SH-SY5Y (cell line): ENCODE measurements at regions not wholly inside any gene's neighbourhood (a gene's known extent, or its start where the extent isn't known, plus 50 kb on each side); places are given as distances from the start of the nearest gene placed in this dataset.

Source experiments
- GATA2 ChIP-seq: IDR thresholded peaks from 2 replicates; pipeline ENCODE4 v1.6.1; 2011; ENCODE audit warnings: mild to moderate bottlenecking, low read depth, low read length
- GATA3 ChIP-seq: IDR thresholded peaks from 2 replicates; pipeline ENCODE4 v1.6.1; 2011; ENCODE audit warnings: low read depth, mild to moderate bottlenecking, low read length, moderate library complexity

DNA sequence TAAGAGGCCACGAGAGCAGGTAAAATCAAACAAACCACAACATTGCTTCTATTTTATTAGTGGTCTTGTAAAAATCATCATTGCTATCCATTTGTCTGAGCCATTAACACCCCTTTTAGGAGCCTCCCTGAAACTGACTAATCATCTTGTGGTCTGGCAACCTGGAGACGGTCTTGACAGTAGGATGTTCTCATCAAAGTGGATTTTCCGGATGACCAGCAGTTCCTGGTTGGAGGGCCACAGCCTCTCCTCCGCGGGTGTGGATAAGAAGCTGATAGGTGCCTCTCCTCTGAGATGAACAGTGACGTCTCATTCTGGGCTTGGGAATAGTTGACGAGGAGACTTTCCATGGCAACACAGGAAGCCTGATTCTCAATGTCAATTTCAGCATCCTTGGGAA is 490.7 kb downstream of the TYW1 start:
- TF ChIP-seq GATA2 = no peak
- TF ChIP-seq GATA3 = no peak

- no peak for TF ChIP-seq GATA3
- TF ChIP-seq GATA2 = no peak
Measured at GRCh38 chr7:67489881-67490280, 493.2 kb downstream of the TYW1 start.

GRCh38 chr7:67493366-67493765 is 496.7 kb downstream of the TYW1 start:
- no peak for TF ChIP-seq GATA3
- no peak for TF ChIP-seq GATA2

- TF ChIP-seq GATA3 = no peak
- TF ChIP-seq GATA2 = no peak
Measured at GRCh38 chr7:67496589-67496988, 500.0 kb downstream of the TYW1 start.

DNA sequence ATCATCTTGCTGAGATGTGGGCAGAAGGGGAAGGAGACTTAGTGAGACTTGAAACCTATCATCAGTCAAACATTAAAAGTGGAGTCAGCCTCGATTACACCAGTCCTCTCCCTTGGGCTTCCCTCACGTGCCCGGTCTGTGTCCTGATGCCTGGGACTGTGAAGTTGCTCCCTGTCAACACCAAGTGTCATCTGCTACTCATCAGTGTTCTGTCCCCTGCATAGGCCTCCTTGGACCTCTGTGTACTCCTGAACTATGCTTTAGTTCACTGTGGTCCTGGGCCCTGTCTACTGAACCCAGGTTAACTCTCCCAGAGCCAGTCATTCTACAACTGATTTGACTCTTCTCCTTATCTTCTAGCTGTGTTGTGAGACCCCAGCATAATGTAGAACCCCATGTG is 506.3 kb downstream of the TYW1 start:
- TF ChIP-seq GATA2 (no peak), GATA3 (no peak)

DNA sequence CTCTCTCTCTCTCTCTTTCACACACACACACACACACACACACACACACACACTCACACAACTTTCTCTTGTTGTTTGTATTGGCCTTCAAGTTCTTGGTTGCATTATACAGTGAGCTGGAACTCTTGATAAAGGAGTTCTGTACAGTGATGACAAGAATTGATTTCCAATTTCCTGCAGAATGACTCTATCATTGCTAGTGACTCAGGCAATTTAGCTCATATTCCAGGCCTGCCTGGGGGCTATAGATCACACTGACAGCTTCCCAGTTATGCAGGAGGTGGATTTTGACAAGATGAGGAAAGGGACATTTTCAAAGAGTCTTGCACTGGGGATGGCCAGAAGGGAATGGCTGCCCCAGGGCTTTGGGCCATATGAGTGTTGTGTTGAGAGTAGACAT is 508.8 kb downstream of the TYW1 start:
- TF ChIP-seq GATA2 = no peak
- no peak for TF ChIP-seq GATA3

DNA sequence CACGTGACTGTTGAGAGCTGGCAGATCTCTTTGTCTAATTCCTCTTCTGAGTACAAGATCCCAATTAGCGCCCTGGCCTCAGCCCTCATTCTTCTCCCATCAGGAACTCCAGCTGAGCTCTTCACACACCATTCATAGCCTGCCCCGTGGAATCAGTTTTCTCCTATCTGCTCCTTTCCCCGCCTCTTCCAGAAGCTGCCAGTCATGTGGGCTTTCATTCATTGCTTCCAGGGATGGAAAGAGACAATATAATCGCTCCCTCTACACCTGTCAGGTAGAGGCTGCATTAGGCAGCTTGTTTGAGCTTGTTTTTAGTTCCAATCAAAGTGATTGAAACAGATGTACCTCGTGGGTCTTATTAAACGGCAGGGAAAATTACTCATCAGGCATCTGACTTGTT is 515.8 kb downstream of the TYW1 start:
- TF ChIP-seq GATA2 (no peak), GATA3 (no peak)

DNA sequence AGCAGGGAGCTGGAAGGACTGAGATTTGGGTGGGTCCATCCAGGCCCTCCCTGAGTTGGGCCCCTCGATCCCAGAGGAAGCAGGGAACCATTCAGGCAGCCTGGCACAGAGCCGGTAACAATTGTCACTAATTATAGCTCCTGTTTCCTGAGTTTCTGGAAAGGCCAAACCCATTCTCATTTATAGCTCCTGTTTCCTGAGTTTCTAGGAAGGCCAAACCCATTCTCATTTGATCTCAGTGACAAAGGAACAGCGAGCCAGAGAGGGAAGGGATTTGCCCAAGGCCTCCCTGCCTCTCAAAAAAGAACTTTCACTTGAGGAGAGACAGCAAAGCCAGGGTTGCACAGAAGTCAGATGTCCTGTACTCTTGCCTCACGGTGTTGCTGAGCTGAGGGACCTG is 521.9 kb downstream of the TYW1 start:
- TF ChIP-seq GATA2 = no peak
- no peak for TF ChIP-seq GATA3

- TF ChIP-seq GATA3 (no peak), GATA2 (no peak)
Measured at GRCh38 chr7:67519171-67519570, 522.5 kb downstream of the TYW1 start.

DNA sequence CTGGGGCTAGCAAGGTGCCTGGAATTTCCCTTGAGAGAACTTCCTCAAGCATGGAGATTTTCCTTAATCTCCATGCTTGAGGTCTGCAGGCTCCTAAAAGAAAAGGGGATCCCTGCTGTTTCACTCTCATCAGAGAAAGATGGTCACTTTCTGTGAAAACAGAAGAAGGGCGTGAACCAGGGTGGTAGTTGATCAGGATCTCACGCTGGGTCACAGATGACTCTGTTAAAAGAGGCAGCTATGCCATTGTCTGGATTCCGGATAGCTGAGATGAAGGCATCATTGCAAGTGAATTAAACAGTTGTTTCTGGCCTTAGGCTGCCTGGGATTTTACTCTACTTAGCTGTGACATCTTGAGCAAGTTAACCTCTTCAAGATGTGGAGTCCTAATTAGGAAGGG is 525.9 kb downstream of the TYW1 start:
- TF ChIP-seq GATA2 (no peak), GATA3 (no peak)

DNA sequence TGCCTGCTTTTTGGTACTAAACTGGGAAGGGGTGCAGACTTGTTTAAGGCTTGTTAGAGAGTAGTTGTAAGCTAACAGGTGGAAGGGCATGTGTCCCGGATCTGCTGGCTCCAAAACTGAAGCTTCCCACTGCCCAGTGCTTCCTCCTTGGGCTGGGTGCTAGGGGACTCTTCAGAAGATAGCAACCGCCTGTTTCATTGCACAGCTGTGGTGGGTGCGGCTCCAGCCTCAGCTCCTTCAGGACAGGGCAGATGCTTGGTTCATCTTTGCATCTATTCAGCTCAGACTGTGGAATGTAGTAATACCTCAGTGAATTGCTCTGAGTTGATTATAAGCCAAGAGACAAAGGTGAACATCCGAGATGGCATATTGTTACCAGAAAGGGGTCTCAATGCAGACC is 527.1 kb downstream of the TYW1 start:
- no peak for TF ChIP-seq GATA3

DNA sequence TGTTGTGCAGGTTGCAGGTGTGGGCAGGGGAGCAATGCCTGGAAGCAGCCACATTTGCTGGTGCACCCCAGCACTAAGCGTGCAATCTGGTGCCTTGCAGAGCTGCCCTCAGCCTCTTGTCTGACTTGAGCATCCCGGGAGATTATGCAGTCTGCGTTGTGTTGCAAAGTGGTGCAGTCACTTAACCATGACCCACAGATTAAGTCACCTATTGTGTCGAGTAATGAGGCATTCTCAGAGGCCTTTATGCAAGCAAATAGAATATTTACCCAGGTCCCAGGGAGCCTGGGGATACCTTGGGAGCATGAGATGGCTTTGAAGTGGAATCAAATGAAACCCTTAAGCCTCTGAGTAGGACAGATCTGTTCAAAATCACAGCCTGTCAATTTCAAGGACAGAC is 529.0 kb downstream of the TYW1 start:
- TF ChIP-seq GATA2 = no peak

- TF ChIP-seq GATA3 (no peak), GATA2 (no peak)
Measured at GRCh38 chr7:67535241-67535989, 538.8 kb downstream of the TYW1 start.

DNA sequence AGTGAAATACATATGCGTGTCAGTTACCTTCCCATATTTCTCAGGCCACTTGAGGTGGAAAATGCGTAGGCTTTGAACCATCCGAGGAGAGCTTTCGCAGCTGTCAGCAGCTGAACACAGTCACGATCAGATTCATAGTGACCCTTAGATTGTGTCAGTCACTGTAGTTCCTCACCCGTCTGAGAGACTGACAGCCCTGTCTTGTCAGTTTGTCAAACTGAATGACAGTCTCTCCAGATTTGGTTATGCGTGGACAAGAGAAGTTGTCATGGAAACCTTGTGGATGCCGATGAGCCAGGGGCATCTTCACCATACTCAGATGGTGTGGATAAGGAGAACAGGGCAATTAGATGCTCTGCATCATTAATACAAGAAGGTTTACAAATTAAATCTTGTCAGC is 546.3 kb downstream of the TYW1 start:
- no peak for TF ChIP-seq GATA3
- TF ChIP-seq GATA2 = no peak

DNA sequence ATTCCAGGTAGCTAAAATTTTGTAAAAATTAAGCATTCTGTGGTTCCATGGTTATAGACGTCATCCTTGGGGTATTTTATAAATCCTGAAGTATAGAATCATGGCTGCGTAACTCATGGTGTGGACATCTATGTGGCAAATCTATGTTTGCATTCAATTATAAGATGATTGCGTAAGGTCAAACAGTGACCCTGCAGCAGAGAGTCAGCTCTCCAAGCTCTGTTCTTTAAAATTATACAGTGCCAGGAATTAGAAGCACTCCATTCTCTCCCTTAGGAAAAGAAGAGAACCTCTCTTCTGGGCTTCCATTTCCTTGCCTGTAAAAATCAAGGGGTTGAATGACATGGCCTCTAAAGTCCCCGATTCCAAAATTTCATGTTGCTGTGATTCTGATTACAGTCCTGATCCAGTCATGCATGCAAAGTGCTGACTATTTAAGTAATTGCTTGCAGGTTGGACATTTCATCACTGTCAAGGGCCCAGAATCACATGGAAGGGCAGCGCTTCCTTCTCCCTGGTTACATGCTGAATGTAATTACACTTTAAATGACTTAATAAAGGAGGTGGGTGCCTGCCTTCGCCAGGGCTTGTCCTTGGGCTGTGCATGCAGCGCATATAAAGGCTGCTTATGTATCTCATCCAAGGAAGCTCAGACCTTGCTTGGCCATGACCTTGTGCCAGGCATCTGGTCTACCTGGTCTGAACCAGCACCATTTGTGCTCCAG is 550.7 kb downstream of the TYW1 start:
- TF ChIP-seq GATA2 (no peak; the same call in 1 of the 2 replicates), GATA3 (no peak)
